SJSA1 (cell line): ENCODE measurements at regions not wholly inside any gene's neighbourhood (a gene's known extent, or its start where the extent isn't known, plus 50 kb on each side); places are given as distances from the start of the nearest gene placed in this dataset.
"Not testable (repeated sequence)": the region's sequence is repeated elsewhere in the genome, so short reads cannot be mapped to it uniquely, and the experiment has no call there.

Experiments used
- DNase-seq, 2 experiments: peaks; one replicate each; pipeline ENCODE4 v3.0.0-alpha.2; 2015 to 2020; ENCODE audit warnings: low spot score in 2 of 2, low read depth in 1 of 2
- H3K27ac ChIP-seq: fragments of 250-450 bp; sonication (Bioruptor Pico); 2 replicates; pipeline ENCODE4 v1.5.1; 2020; ENCODE audit warnings: mild to moderate bottlenecking, moderate library complexity
- H3K27me3 ChIP-seq: fragments of 250-450 bp; sonication (Bioruptor Pico); replicated peaks from 2 replicates; pipeline ENCODE4 v1.5.1; 2020; ENCODE audit warnings: mild to moderate bottlenecking, moderate library complexity
- H3K36me3 ChIP-seq: fragments of 250-450 bp; sonication (Bioruptor Pico); 2 replicates; pipeline ENCODE4 v1.5.1; 2020; ENCODE audit warnings: mild to moderate bottlenecking
- H3K4me1 ChIP-seq: fragments of 250-450 bp; sonication (Bioruptor Pico); replicated peaks from 2 replicates; pipeline ENCODE4 v1.6.1; 2021; ENCODE audit warnings: mild to moderate bottlenecking
- H3K4me3 ChIP-seq: fragments of 250-450 bp; sonication (Bioruptor Pico); 2 replicates; pipeline ENCODE4 v1.5.1; 2020; ENCODE audit warnings: mild to moderate bottlenecking
- H3K9me3 ChIP-seq: fragments of 250-450 bp; sonication (Bioruptor Pico); replicated peaks from 2 replicates; pipeline ENCODE4 v1.5.1; 2020; ENCODE audit warnings: mild to moderate bottlenecking

DNA sequence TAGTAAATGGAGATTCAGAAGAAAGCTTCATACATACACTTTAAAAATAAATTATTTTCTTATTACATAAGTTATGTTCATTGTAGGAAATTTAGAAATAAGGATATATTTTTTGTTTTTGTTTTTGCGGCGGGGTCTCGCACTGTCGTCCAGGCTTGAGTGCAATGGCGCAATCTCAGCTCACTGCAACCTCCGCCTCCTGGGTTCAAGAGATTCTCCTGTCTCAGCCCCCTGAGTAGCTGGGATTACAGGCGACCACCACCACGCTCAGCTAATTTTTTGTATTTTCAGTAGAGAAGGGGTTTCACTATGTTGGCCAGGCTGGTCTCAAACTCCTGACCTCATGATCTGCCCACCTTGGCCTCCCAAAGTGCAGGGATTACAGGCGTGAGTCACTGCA is 71.7 kb upstream of the TSC22D2 start:
- not testable (repeated sequence) for H3K27me3 ChIP-seq, H3K4me3 ChIP-seq, DNase-seq, H3K9me3 ChIP-seq, H3K36me3 ChIP-seq, H3K27ac ChIP-seq
- H3K4me1 ChIP-seq, result peaks cover 24% of the 10 kb centered on the region

GRCh38 chr3:150335631-150336030 is 72.5 kb upstream of the TSC22D2 start:
- Histone ChIP-seq H3K4me3 (no peak overlapping the region), H3K27ac (peak overlapping the region; percentile 18; the same call in 1 of the 2 replicates), H3K36me3 (no peaks in the 10 kb centered on the region), H3K27me3 (no peaks in the 10 kb centered on the region), H3K9me3 (no peaks in the 10 kb centered on the region), H3K4me1 (peaks cover 24% of the 10 kb centered on the region)
- peak; percentile 68 to 71 for DNase-seq

DNA sequence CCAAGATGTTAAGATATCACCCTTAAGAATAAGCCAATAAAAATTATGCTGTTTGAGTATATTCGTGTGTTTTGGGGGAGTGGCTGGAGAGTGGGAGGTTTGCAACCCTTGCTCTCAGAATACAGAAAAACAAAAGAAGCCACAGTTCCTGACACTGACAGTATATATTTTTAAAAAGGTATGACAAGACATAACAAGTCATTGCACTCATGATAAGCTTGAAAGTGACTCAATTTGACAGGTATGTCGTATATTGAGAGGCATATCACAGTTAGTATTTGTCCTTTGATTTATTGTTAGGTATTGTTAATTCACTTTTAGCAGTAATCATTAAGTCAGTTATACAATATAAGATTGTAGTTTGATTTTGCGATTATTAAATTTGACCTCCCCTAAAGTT is 73.1 kb upstream of the TSC22D2 start:
- peaks cover 24% of the 10 kb centered on the region for H3K4me1 ChIP-seq
- H3K9me3 ChIP-seq, result no peaks in the 10 kb centered on the region
- no peaks in the 10 kb centered on the region for H3K27me3 ChIP-seq
- H3K36me3 ChIP-seq, result no peaks in the 10 kb centered on the region
- no peak for DNase-seq
- no peak overlapping the region for H3K4me3 ChIP-seq
- peak overlapping the region; percentile 18 for H3K27ac ChIP-seq

- H3K27ac ChIP-seq, result no peak overlapping the region
- H3K4me1 ChIP-seq, result peaks cover 24% of the 10 kb centered on the region
- no peak overlapping the region for H3K4me3 ChIP-seq
- DNase-seq, result no peak
- no peaks in the 10 kb centered on the region for H3K27me3 ChIP-seq
- no peaks in the 10 kb centered on the region for H3K9me3 ChIP-seq
- no peaks in the 10 kb centered on the region for H3K36me3 ChIP-seq
Observed at GRCh38 chr3:150333477-150333876, 74.6 kb upstream of the TSC22D2 start.

DNA sequence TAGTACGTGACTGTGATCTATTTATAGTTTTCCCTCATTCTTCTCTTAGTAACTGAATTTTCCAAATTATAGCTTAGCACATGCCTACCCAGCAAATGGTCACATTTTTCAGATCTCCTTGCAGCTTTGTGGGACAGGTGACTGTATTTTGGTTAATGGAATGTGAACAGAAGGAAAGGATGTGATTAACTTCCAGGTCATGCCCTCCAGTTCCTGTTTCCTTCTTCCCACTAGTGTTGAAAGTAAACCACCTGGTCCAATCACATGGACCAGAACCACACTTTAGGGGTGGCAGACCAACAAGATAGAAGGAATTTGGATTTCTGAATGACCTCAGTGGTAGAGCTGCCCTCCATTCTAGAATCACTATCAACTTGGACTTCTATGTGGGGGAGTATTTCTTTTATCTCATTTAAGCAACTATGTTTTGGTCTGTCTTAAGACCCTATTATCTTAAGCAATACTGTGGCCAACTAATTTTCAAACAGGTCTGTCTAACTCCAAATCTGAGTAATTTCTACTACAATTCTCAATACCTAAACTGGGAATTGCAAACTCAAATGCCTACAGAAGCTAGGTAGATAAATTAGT is 76.0 kb upstream of the TSC22D2 start:
- H3K9me3 ChIP-seq, result no peaks in the 10 kb centered on the region
- no peak for DNase-seq
- peaks cover 33% of the 10 kb centered on the region for H3K4me1 ChIP-seq
- no peaks in the 10 kb centered on the region for H3K36me3 ChIP-seq
- H3K27me3 ChIP-seq, result no peaks in the 10 kb centered on the region
- H3K4me3 ChIP-seq, result no peak overlapping the region
- no peak overlapping the region for H3K27ac ChIP-seq

DNA sequence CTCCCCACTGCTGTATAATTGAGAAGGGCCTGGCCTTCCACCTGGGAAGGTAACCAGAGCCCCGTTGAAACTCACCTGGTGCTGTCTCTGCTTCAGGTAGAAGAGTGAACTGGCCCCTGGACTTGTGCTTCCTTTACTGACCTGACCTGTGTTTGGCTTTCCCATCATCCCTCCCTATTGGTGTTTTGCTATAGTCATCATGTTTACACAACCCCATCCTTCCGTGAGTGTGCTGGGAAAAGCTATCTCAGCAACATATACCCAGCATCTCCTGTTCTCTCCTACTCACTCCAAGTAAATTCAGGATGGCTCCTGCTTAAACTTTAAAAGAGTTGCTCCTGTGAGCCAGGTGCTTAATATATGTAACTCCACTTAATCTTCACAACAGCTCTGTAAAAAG is 77.2 kb upstream of the TSC22D2 start:
- Histone ChIP-seq H3K27me3 (no peaks in the 10 kb centered on the region), H3K9me3 (no peaks in the 10 kb centered on the region), H3K4me1 (peaks cover 42% of the 10 kb centered on the region), H3K36me3 (no peaks in the 10 kb centered on the region), H3K27ac (no peak overlapping the region), H3K4me3 (no peak overlapping the region)
- DNase-seq, result no peak

DNA sequence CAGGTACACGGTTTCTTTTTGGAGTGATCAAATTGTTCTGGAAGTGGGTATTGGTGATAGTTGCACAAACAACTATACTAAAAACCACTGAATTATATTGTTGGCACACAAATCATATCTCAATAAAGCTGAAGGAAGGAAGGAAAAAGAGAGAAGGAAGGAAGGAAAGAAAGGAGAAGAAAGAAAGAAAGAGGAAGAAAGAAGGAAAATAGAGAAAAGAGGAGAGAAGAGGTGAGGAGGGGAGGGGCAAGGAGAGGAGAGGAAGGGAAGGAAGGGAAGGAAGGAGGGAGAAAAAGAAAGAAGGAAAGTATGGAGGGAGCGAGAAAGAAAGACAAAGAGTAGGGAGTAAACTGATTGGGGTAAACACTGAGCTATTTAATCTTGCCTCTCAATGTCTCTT is 77.9 kb upstream of the TSC22D2 start:
- peaks cover 43% of the 10 kb centered on the region for H3K4me1 ChIP-seq
- H3K36me3 ChIP-seq, result no peaks in the 10 kb centered on the region

GRCh38 chr3:150329408-150329807 is 78.7 kb upstream of the TSC22D2 start:
- Histone ChIP-seq H3K4me1 (peaks cover 36% of the 10 kb centered on the region), H3K36me3 (no peaks in the 10 kb centered on the region), H3K9me3 (no peaks in the 10 kb centered on the region), H3K27me3 (no peaks in the 10 kb centered on the region), H3K4me3 (no peak overlapping the region), H3K27ac (no peak overlapping the region)
- no peak for DNase-seq

More for the DNA sequence above, 77.9 kb upstream of the TSC22D2 start:
- Histone ChIP-seq H3K9me3 (no peaks in the 10 kb centered on the region), H3K27me3 (no peaks in the 10 kb centered on the region), H3K27ac (no peak overlapping the region), H3K4me3 (no peak overlapping the region)
- no peak for DNase-seq

DNA sequence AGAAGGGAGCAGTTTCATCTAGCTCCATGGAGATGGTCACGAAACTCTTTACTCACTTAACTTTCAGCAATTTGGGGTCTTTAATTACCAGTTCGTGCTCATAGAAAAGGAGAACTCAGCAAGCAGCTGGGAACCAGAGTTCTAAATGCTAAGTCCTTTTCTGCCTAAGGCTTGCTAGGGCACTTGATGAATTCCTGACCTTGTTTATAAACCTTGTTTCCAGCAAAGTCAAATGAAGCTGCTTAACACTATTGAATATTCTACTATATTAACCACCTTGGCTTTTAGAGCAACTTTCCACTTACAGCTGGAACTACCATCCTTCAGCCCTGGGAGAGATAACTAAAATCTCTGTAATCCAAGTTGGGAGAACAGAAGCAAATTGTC is 79.5 kb upstream of the TSC22D2 start:
- no peak for DNase-seq
- no peaks in the 10 kb centered on the region for H3K9me3 ChIP-seq
- H3K27me3 ChIP-seq, result no peaks in the 10 kb centered on the region
- H3K36me3 ChIP-seq, result no peaks in the 10 kb centered on the region
- H3K4me1 ChIP-seq, result peaks cover 36% of the 10 kb centered on the region
- no peak overlapping the region for H3K4me3 ChIP-seq
- no peak overlapping the region for H3K27ac ChIP-seq

DNA sequence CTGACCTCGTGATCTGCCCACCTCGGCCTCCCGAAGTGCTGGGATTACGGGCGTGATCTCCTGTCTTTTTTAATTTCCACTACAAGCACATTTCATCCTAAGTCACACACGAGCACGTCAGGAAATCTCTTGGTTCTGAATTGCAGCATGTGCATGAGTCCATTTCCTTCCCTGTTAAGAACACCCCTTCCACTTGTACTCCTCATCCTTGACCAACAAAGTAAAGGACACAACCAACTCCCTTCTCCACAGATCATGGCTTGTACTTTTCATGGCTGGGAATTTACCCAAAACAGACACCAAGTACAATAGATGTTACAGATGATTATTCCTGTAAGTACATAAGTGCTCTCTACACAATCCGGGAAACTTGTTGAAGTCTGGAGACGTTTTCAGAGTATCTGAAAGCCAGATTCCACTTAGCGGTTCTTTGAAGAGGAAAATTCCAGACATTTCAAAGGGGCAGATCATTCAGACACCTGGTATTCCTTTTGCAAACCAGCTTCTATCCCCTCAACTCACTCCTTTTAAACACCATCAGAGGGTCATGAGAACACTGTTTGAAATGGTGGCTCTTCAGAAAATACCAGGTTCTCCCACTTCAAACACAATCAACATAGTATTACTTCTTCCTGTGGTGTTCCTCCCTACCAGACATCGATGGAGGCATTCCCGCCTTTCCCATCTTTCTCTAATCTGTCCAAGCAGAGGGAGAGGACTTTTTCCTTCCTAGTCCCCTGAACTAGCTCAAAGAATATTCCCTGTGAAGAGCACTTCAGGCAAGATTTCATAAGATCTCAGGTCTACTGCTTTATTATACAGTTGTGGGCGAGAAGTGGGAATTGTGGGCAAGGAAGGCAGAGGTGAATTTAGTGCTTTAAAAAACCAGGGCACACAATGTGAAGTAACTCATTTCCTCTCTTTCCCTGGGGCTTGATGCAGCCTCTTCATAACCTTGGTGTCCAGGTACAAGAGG is 80.1 kb upstream of the TSC22D2 start:
- H3K4me1 ChIP-seq, result peaks cover 36% of the 10 kb centered on the region
- no peak overlapping the region for H3K27ac ChIP-seq
- no peaks in the 10 kb centered on the region for H3K27me3 ChIP-seq
- H3K4me3 ChIP-seq, result no peak overlapping the region
- DNase-seq, result no peak
- H3K9me3 ChIP-seq, result no peaks in the 10 kb centered on the region
- H3K36me3 ChIP-seq, result no peaks in the 10 kb centered on the region

DNA sequence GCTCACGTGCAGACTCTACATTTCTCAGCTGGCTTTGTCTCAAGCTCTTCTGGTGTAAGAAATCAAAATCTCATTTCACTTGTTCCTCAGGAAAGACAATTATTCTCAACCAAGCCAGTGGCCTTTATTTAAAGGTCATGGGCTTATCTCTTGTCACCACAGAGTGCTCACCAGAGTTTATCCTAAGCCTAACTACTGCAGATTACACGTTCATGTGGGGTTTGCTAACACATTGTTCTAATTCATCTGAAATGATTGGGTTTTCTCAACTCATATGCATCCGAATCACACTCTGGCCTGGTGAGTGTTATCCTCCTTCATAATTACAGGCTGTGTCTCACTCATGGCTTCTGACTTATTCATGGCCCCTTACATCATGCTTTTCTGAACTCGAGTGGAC is 83.3 kb upstream of the TSC22D2 start:
- no peak for DNase-seq
- Histone ChIP-seq H3K9me3 (no peaks in the 10 kb centered on the region), H3K4me3 (no peak overlapping the region), H3K4me1 (peaks cover 33% of the 10 kb centered on the region), H3K27ac (no peak overlapping the region), H3K36me3 (no peaks in the 10 kb centered on the region), H3K27me3 (no peaks in the 10 kb centered on the region)

DNA sequence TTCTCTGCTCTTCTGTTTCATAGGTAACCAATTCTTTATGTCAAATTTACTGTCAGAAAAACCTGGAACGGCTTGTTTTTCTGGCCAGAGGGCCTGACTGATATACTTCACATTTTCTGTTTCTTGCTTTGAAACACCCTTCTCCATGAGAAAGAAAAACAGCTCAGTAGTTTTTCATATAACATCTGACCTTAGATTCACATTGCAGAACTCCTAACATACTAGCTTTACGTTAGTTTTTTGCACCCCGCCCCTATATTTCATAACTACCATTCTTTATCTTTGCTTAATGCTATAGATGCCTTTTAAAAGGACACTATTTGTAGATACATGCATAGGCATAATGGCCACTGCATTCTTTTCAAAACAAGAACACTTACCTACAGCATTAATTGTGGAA is 83.9 kb upstream of the TSC22D2 start:
- Histone ChIP-seq H3K4me1 (peaks cover 35% of the 10 kb centered on the region), H3K27me3 (no peaks in the 10 kb centered on the region), H3K36me3 (no peaks in the 10 kb centered on the region), H3K27ac (no peak overlapping the region), H3K9me3 (no peaks in the 10 kb centered on the region), H3K4me3 (no peak overlapping the region)
- DNase-seq, result no peak

DNA sequence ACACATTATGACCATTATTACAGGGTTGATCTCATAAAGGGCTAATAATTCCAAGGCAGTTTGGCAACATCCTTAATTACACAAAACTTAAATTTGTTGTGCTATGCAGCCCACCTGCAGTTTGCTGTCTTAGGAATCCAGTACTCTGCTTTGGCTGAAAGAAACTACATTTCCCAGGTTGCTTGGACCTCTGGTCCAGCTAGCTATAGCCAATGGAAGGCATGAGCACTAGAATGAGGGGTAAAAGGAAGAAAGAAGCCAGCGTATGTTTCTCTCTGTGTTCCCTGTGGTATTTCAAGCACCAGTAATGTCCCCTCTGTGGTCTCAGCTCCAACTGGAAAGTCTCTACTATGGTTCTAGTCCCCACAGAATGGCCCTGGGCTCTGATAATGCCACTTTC is 84.3 kb upstream of the TSC22D2 start:
- no peak overlapping the region for H3K4me3 ChIP-seq
- H3K27ac ChIP-seq, result no peak overlapping the region
- H3K36me3 ChIP-seq, result no peaks in the 10 kb centered on the region
- no peaks in the 10 kb centered on the region for H3K9me3 ChIP-seq
- no peak for DNase-seq
- H3K4me1 ChIP-seq, result peaks cover 35% of the 10 kb centered on the region
- no peaks in the 10 kb centered on the region for H3K27me3 ChIP-seq

DNA sequence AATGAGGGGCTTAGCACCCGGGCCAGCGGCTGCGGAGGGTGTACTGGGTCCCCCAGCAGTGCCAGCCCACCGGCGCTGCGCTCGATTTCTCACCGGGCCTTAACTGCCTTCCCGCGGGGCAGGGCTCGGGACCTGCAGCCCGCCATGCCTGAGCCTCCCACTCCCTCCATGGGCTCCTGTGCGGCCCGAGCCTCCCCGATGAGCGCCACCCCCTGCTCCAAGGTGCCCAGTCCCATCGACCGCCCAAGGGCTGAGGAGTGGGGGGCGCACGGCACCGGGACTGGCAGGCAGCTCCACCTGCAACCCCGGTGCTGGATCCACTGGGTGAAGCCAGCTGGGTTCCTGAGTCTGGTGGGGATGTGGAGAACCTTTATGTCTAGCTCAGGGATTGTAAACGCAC is 85.0 kb upstream of the TSC22D2 start:
- H3K36me3 ChIP-seq, H3K27ac ChIP-seq, DNase-seq, H3K4me3 ChIP-seq, H3K9me3 ChIP-seq, H3K27me3 ChIP-seq: not testable (repeated sequence)
- H3K4me1 ChIP-seq, result peaks cover 32% of the 10 kb centered on the region
